ENCODE measurements at regions not wholly inside any gene's neighbourhood (a gene's known extent, or its start where the extent isn't known, plus 50 kb on each side); places are given as distances from the start of the nearest gene placed in this dataset.

DNA sequence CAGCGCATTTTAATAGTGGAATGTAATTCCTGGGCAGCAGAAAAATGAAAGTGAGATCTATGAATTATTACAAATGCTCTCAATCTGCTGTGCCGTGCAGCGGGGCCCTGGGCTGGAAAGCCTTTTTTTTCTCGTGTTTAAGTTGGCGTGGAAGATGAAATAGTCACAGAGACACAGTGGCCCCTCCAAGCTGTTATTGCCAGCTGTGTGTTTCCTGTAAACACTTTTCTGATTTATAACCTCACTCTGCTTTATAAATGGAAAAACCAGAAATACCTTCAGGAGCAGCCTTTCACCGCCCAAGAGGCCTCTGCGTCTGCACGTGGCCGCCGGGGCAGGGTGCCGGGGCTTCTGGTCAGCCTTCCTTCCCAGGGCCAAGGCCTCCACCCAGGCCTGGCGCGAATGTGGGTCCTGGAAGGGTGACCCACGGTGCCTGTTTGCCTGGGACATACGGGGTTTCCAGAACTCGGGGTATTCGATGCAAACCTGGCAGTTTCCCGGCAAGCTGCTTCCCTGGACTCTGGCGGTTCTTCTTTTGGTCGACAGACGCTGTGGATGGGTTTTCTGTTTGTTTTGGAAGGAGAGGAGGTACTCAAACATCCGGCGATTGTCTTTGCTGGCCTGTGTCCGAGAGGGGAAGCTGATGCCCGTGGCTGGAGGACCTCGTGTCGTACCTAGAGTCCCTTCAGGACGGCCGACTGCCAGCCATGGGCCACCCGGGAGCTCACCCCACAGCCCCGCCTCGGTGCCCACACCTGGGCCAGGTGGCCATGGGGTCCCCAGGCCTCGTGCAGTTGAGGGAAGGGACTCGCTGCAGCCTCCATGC, 256.7 kb downstream of the PARP8 start:
- H3K4me1 ChIP-seq (ENCODE audit: insufficient read depth, low read length), result no peaks in the 10 kb centered on the region
- H3K9ac ChIP-seq (ENCODE audit: low read depth, low read length), result no peak overlapping the region
- no peak for ATAC-seq (ENCODE audit: insufficient read depth, low read depth)
- TF ChIP-seq EZH2 (IDR thresholded peaks at IDR 0.05; ENCODE audit: borderline replicate concordance, low read depth, low read length, severe bottlenecking), result no peak
- no peaks in the 10 kb centered on the region for H4K20me1 ChIP-seq (ENCODE audit: insufficient read depth, low read length)
- no peak for DNase-seq
- H3K27me3 ChIP-seq (ENCODE audit: insufficient read depth, low read length, poor library complexity), result no peaks in the 10 kb centered on the region
- H3K36me3 ChIP-seq (ENCODE audit: insufficient read depth, low read length), result no peaks in the 10 kb centered on the region
- H3K4me3 ChIP-seq (ENCODE audit: low read depth in 1 of 2, low read length in 2 of 2), result no peak overlapping the region
- H3K27ac ChIP-seq (ENCODE audit: low read length), result no peak overlapping the region
- no peaks in the 10 kb centered on the region for H3K9me3 ChIP-seq (ENCODE audit: insufficient read depth, low read length, severe bottlenecking)
- no peaks in the 10 kb centered on the region for H3K79me2 ChIP-seq (ENCODE audit: insufficient read depth, low read length)
- H3K4me2 ChIP-seq (ENCODE audit: insufficient read depth, low read length), result no peak overlapping the region
- H2AFZ ChIP-seq (ENCODE audit: low read depth, low read length), result no peak overlapping the region

DNA sequence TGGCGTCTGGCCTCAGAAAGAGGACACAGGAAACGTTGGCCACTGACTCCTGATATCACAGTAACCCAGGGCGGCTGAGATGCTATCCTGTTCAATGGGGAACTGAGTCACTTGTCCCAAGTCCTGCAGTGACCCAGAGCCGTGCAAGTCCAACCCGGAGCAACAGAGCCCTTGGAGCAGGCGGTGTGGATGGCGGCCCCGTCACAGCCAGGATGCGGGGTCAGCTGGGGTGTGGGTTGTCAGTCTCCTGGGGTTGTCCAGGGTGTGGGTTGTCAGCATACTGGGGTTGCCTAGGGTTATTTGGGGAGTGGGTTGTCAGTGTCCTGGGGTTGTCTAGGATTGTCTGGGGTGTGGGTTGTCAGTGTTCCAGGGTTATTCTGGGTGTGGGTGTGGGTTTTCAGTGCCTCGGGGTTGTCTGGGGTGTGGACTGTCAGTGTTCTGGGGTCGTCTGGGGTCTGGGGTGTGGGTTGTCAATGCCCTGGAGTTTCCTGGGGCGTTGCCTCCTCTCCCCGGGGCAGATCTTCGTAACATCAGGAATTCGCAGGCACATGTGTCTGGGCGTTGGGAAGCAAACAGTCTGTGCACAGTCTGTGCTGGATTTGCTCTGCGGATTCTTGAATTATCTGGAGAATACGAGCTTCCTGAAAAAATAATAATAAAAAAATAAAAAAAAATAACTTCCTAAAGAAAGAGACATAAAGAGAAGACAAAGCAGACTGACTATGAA, 257.5 kb downstream of the PARP8 start:
- no peaks in the 10 kb centered on the region for H3K79me2 ChIP-seq (ENCODE audit: insufficient read depth, low read length)
- H3K9ac ChIP-seq (ENCODE audit: low read depth, low read length), result no peak overlapping the region
- no peaks in the 10 kb centered on the region for H3K36me3 ChIP-seq (ENCODE audit: insufficient read depth, low read length)
- no peaks in the 10 kb centered on the region for H3K4me1 ChIP-seq (ENCODE audit: insufficient read depth, low read length)
- H4K20me1 ChIP-seq (ENCODE audit: insufficient read depth, low read length), result no peaks in the 10 kb centered on the region
- ATAC-seq (ENCODE audit: insufficient read depth, low read depth), result no peak
- no peaks in the 10 kb centered on the region for H3K9me3 ChIP-seq (ENCODE audit: insufficient read depth, low read length, severe bottlenecking)
- DNase-seq, result no peak
- H3K4me2 ChIP-seq (ENCODE audit: insufficient read depth, low read length), result no peak overlapping the region
- TF ChIP-seq EZH2 (IDR thresholded peaks at IDR 0.05; ENCODE audit: borderline replicate concordance, low read depth, low read length, severe bottlenecking), result no peak
- TF ChIP-seq, protein P1, sequence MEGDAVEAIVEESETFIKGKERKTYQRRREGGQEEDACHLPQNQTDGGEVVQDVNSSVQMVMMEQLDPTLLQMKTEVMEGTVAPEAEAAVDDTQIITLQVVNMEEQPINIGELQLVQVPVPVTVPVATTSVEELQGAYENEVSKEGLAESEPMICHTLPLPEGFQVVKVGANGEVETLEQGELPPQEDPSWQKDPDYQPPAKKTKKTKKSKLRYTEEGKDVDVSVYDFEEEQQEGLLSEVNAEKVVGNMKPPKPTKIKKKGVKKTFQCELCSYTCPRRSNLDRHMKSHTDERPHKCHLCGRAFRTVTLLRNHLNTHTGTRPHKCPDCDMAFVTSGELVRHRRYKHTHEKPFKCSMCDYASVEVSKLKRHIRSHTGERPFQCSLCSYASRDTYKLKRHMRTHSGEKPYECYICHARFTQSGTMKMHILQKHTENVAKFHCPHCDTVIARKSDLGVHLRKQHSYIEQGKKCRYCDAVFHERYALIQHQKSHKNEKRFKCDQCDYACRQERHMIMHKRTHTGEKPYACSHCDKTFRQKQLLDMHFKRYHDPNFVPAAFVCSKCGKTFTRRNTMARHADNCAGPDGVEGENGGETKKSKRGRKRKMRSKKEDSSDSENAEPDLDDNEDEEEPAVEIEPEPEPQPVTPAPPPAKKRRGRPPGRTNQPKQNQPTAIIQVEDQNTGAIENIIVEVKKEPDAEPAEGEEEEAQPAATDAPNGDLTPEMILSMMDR (IDR thresholded peaks at IDR 0.05; ENCODE audit: borderline replicate concordance, extremely low read depth, low read length, poor library complexity, severe bottlenecking), result no peak
- no peak overlapping the region for H3K4me3 ChIP-seq (ENCODE audit: low read depth in 1 of 2, low read length in 2 of 2)
- no peak overlapping the region for H3K27ac ChIP-seq (ENCODE audit: low read length)
- no peaks in the 10 kb centered on the region for H3K27me3 ChIP-seq (ENCODE audit: insufficient read depth, low read length, poor library complexity)
- no peak overlapping the region for H2AFZ ChIP-seq (ENCODE audit: low read depth, low read length)

DNA sequence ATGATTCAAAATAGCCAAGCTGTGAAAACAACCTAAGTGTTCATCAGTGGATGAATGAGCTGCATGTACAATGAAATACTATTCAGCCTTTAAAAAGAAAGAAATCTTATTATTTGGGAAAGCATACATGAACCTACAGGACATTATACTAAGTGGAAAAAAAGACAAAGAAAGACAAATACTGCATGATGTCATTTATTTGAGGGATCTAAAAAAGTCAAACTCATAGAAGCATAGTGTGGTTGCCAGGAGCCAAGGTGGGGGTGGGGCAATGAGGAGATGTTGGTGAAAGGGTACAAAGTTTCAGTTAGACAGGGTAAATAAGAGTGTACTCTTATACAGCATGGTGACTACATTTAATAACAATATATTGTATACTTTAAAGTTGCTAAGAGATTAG, 261.5 kb downstream of the PARP8 start:
- Histone ChIP-seq H3K4me1 (ENCODE audit: insufficient read depth, low read length) (no peaks in the 10 kb centered on the region), H3K79me2 (ENCODE audit: insufficient read depth, low read length) (no peaks in the 10 kb centered on the region), H3K9ac (ENCODE audit: low read depth, low read length) (no peak overlapping the region), H2AFZ (ENCODE audit: low read depth, low read length) (no peak overlapping the region), H3K4me3 (ENCODE audit: low read depth in 1 of 2, low read length in 2 of 2) (no peak overlapping the region), H3K27me3 (ENCODE audit: insufficient read depth, low read length, poor library complexity) (no peaks in the 10 kb centered on the region), H3K4me2 (ENCODE audit: insufficient read depth, low read length) (no peak overlapping the region), H4K20me1 (ENCODE audit: insufficient read depth, low read length) (no peaks in the 10 kb centered on the region), H3K27ac (ENCODE audit: low read length) (no peak overlapping the region), H3K36me3 (ENCODE audit: insufficient read depth, low read length) (no peaks in the 10 kb centered on the region), H3K9me3 (ENCODE audit: insufficient read depth, low read length, severe bottlenecking) (no peaks in the 10 kb centered on the region)
- DNase-seq (no peak), ATAC-seq (ENCODE audit: insufficient read depth, low read depth) (no peak)
- TF ChIP-seq, protein P1 (IDR thresholded peaks at IDR 0.05; ENCODE audit: borderline replicate concordance, extremely low read depth, low read length, poor library complexity, severe bottlenecking), result no peak
- TF ChIP-seq EZH2 (IDR thresholded peaks at IDR 0.05; ENCODE audit: borderline replicate concordance, low read depth, low read length, severe bottlenecking), result no peak

DNA sequence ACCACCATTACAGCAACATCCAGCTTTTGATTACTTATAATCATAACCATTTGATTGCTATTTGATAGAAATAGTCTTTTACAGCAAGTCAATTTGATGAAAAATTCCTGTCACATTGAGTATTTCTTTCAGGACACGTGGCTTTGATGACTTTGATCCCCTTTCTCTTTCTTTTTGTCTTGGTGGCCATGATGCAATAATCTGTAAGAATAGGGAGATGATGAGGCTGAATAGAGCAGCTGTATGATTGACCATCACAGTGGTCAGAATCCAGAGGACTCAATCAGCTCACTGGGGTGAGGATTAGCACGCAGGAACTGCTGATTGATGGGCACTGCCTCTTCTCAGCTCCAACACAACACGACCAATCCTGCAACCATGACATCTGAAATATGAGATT, 262.7 kb downstream of the PARP8 start:
- no peak overlapping the region for H3K4me3 ChIP-seq (ENCODE audit: low read depth in 1 of 2, low read length in 2 of 2)

More for the DNA sequence above, 262.7 kb downstream of the PARP8 start:
- H4K20me1 ChIP-seq (ENCODE audit: insufficient read depth, low read length), result no peaks in the 10 kb centered on the region
- no peak for DNase-seq
- no peak overlapping the region for H3K4me2 ChIP-seq (ENCODE audit: insufficient read depth, low read length)
- ATAC-seq (ENCODE audit: insufficient read depth, low read depth), result no peak
- no peaks in the 10 kb centered on the region for H3K4me1 ChIP-seq (ENCODE audit: insufficient read depth, low read length)
- H3K9ac ChIP-seq (ENCODE audit: low read depth, low read length), result no peak overlapping the region
- TF ChIP-seq, protein P1 (IDR thresholded peaks at IDR 0.05; ENCODE audit: borderline replicate concordance, extremely low read depth, low read length, poor library complexity, severe bottlenecking), result no peak
- TF ChIP-seq EZH2 (IDR thresholded peaks at IDR 0.05; ENCODE audit: borderline replicate concordance, low read depth, low read length, severe bottlenecking), result no peak
- no peaks in the 10 kb centered on the region for H3K27me3 ChIP-seq (ENCODE audit: insufficient read depth, low read length, poor library complexity)
- H3K36me3 ChIP-seq (ENCODE audit: insufficient read depth, low read length), result no peaks in the 10 kb centered on the region
- no peaks in the 10 kb centered on the region for H3K79me2 ChIP-seq (ENCODE audit: insufficient read depth, low read length)
- H3K9me3 ChIP-seq (ENCODE audit: insufficient read depth, low read length, severe bottlenecking), result no peaks in the 10 kb centered on the region
- H3K27ac ChIP-seq (ENCODE audit: low read length), result no peak overlapping the region
- H2AFZ ChIP-seq (ENCODE audit: low read depth, low read length), result no peak overlapping the region

All from DND-41 (cell line).